Psoas muscle (tissue), 7 donors: ENCODE measurements at regions not wholly inside any gene's neighbourhood (a gene's known extent, or its start where the extent isn't known, plus 50 kb on each side); places are given as distances from the start of the nearest gene placed in this dataset.

Experiments
- ATAC-seq, 4 donors: fragments of 200-7000 bp; cut with Tn5 transposase; one replicate each; pipeline ENCODE4 v1.9.1; 2020; ENCODE audit warnings: moderate library complexity in 3 of 4, mild to moderate bottlenecking in 2 of 4
- DNase-seq, 2 donors: peaks; one replicate each; pipeline ENCODE4 v3.0.0-alpha.2; 2020
- H3K27ac ChIP-seq: fragments of 200-600 bp; one replicate; pipeline ENCODE4 v1.8.0; 2022
- H3K27me3 ChIP-seq, 3 donors: fragments of 200-600 bp in 1 of 3; one replicate each; pipeline versions ENCODE4 v1.6.1 to v1.8.0; 2013 to 2022; ENCODE audit warnings: low read length in 2 of 3, mild to moderate bottlenecking in 2 of 3, moderate library complexity in 1 of 3; ENCODE audit not compliant: insufficient read depth in 3 of 3
- H3K36me3 ChIP-seq, 2 donors: fragments of 200-600 bp in 1 of 2; one replicate each; pipeline versions ENCODE4 v1.6.1 to v1.8.0; 2013 to 2022; ENCODE audit warnings: low read depth in 1 of 2, mild to moderate bottlenecking in 1 of 2, moderate library complexity in 1 of 2; ENCODE audit not compliant: insufficient read depth in 1 of 2
- H3K4me1 ChIP-seq: fragments of 200-600 bp; one replicate; pipeline ENCODE4 v1.8.0; 2022
- H3K4me3 ChIP-seq: fragments of 200-600 bp; one replicate; pipeline ENCODE4 v1.8.0; 2022; ENCODE audit warnings: mild to moderate bottlenecking
- H3K9me3 ChIP-seq: fragments of 200-600 bp; one replicate; pipeline ENCODE4 v1.8.0; 2022
- CTCF ChIP-seq: fragments of 200-600 bp; IDR thresholded peaks from one replicate; pipeline ENCODE4 v1.8.0; 2022; ENCODE audit warnings: antibody characterized with exemption
- WGBS, 3 donors: extraction: QIAGEN DNeasy Blood & Tissue Kit; methylation state at CpG; one replicate each; pipeline versions ENCODE4 v1.1.6 to v1.1.7; 2013; 5-methylcytosine and 5-hydroxymethylcytosine counted together
- intact Hi-C, 2 donors: fragments of 100-400 bp; cut with DNase I; formaldehyde crosslinking; loops; one replicate each; pipeline versions ENCODE4 v1.11.0 to v1.14.2; 2022
- donor health status: healthy with polysubstance abuse.
- donor health status: DM: no; HTN: no; CAD: no; lungs with moderate emphysema.
- donor health status: Bipolar disorder and iron deficiency.
- donor health status: healthy.
- donor health status: DM: yes; HTN: yes; CAD: no.
- donor health status: DM: no; HTN: no; CAD: no.
- donor health status: DM: yes; HTN: yes; CAD: no.

- H3K4me3 ChIP-seq: no peak overlapping the region
- DNase-seq (no peak), ATAC-seq (no peak)
- no peak for TF ChIP-seq CTCF
- H3K27me3 ChIP-seq: no peaks in the 10 kb centered on the region
- H3K4me1 ChIP-seq: peaks cover 49% of the 10 kb centered on the region
- no peak overlapping the region for H3K27ac ChIP-seq
- intact Hi-C loops: loop anchor here (5.0 to 10.0 kb wide), 3 partner anchors 151 to 236 kb away; partner anchors contain the start of gene ADAMTS15 (in 1 of the 2)
- peaks cover 2% of the 10 kb centered on the region for H3K9me3 ChIP-seq
- H3K36me3 ChIP-seq: no peaks in the 10 kb centered on the region
- 35 to 53% (median 45%) methylated on average over 2 of the region's 2 CpGs for WGBS, 3 donors
These were observed 225.3 kb downstream of the ADAMTS15 start for GRCh38 chr11:130673698-130674097.

DNA sequence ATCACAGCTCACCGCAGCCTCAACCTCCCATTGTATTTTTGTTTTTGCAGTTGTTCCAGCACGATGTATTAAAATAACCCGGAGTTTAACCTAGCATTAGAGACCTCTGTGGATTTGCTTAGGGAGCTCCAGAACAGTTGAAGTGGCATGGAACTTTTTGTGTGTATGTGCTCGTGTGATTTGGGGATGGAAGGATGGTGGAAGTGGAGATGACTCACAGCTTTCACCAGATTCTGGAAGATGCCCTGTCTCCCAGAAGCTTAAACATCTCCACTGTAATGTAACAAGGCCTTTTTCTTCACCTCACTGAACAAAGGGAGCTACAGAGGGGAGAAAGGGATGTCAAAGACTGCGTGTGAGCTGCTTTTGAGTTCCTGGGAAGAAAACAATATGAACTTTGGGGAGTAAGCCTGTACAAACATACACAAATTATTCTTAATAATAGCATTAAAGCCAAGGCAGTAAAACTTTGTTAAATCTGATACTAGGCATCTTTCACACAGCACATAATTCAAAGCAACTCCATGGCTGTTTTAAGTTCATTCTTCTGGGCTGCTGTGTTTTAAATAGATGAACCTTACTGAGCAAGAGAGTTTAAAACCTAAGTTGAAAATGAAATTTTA, 226.4 kb downstream of the ADAMTS15 start:
- intact Hi-C loops: loop anchor here (5.0 to 10.0 kb wide), 3 partner anchors 150 to 237 kb away; partner anchors contain the start of gene ADAMTS15 (in 1 of the 2)
- no peak for TF ChIP-seq CTCF

GRCh38 chr11:130675371-130675821, 227.0 kb downstream of the ADAMTS15 start:
- Histone ChIP-seq H3K9me3 (peaks cover 19% of the 10 kb centered on the region), H3K36me3 (no peaks in the 10 kb centered on the region), H3K4me3 (peak overlapping the region; percentile 37), H3K27ac (peak overlapping the region; percentile 78), H3K27me3 (no peaks in the 10 kb centered on the region), H3K4me1 (peaks cover 46% of the 10 kb centered on the region)
- peak; percentile 89 to 92 for DNase-seq
- TF ChIP-seq CTCF: no peak
- peak; percentile 77 to 85 (median 84) for ATAC-seq
- WGBS, 3 donors: 7 to 12% (median 8%) methylated on average over 10 of the region's 10 CpGs
- intact Hi-C loops: loop anchor here (10.0 kb wide), 2 partner anchors 149 to 231 kb away; partner anchors contain the start of gene ADAMTS15 (in 1 of the 2)

More for the DNA sequence above, 226.4 kb downstream of the ADAMTS15 start:
- Histone ChIP-seq H3K27me3 (no peaks in the 10 kb centered on the region), H3K4me3 (no peak overlapping the region), H3K27ac (peak overlapping the region; percentile 78), H3K36me3 (no peaks in the 10 kb centered on the region), H3K4me1 (peaks cover 49% of the 10 kb centered on the region), H3K9me3 (peaks cover 13% of the 10 kb centered on the region)
- no peak for ATAC-seq
- DNase-seq: no peak
- 72 to 76% (median 75%) methylated on average over 5 of the region's 5 CpGs for WGBS, 3 donors

DNA sequence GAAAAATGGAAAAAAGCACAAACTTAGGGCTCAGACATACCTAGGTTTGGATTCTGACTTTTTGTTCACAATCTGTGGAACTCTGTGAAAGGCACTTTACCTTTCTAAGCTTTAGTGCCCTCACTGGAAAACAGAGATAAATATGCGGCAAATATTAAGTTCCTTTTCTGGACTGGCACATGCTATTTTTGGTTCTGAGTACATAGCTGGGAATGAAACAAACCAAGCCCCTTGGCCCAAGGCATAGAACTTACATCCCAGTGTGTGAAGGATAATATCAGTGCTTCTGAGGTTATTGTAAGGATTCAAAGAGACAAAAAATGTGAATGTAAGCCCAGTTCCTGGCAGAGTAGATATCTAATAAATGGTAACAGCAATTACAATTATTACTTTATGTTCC, 227.5 kb downstream of the ADAMTS15 start:
- intact Hi-C loops: loop anchor here (10.0 kb wide), 2 partner anchors 149 to 231 kb away; partner anchors contain the start of gene ADAMTS15 (in 1 of the 2)
- DNase-seq (no peak), ATAC-seq (peak in 3 of 4 donors; percentile 42 to 72 (median 55))
- Histone ChIP-seq H3K36me3 (no peaks in the 10 kb centered on the region), H3K4me1 (peaks cover 46% of the 10 kb centered on the region), H3K4me3 (peak overlapping the region; percentile 37), H3K9me3 (peaks cover 23% of the 10 kb centered on the region), H3K27me3 (no peaks in the 10 kb centered on the region), H3K27ac (peak overlapping the region; percentile 78)
- no peak for TF ChIP-seq CTCF
- WGBS, 3 donors: 13 to 29% (median 14%) methylated on average over 1 of the region's 1 CpG
